Glutamatergic neuron (in vitro differentiated cells): ENCODE measurements at regions not wholly inside any gene's neighbourhood (a gene's known extent, or its start where the extent isn't known, plus 50 kb on each side); places are given as distances from the start of the nearest gene placed in this dataset.

Experiments used
- DNase-seq: peaks from one replicate; pipeline ENCODE4 v3.0.0; 2022
- H3K27ac Mint-ChIP-seq: one replicate; pipeline ENCODE4 v1.8.0; 2020; ENCODE audit warnings: mild to moderate bottlenecking, mixed read lengths, inconsistent platforms; ENCODE audit not compliant: unreplicated experiment
- H3K27me3 Mint-ChIP-seq: one replicate; pipeline ENCODE4 v1.8.0; 2020; ENCODE audit warnings: mild to moderate bottlenecking, moderate library complexity, mixed read lengths, inconsistent platforms; ENCODE audit not compliant: unreplicated experiment
- H3K36me3 Mint-ChIP-seq: one replicate; pipeline ENCODE4 v1.8.0; 2020; ENCODE audit warnings: mild to moderate bottlenecking, mixed read lengths, inconsistent platforms; ENCODE audit not compliant: unreplicated experiment
- H3K4me1 Mint-ChIP-seq: one replicate; pipeline ENCODE4 v1.8.0; 2020; ENCODE audit warnings: mild to moderate bottlenecking, low read depth, mixed read lengths, inconsistent platforms; ENCODE audit not compliant: unreplicated experiment
- H3K4me3 Mint-ChIP-seq: one replicate; pipeline ENCODE4 v1.8.0; 2020; ENCODE audit warnings: mild to moderate bottlenecking, mixed read lengths, inconsistent platforms; ENCODE audit not compliant: unreplicated experiment
- H3K9me3 Mint-ChIP-seq: one replicate; pipeline ENCODE4 v1.8.0; 2020; ENCODE audit warnings: mild to moderate bottlenecking, moderate library complexity, mixed read lengths, inconsistent platforms; ENCODE audit not compliant: unreplicated experiment
- TF ChIP-seq, protein P1 (sequence below): fragments of 200-600 bp; sonication (generic); IDR thresholded peaks from one replicate; pipeline ENCODE4 v1.5.0; 2021; ENCODE audit not compliant: partially characterized antibody, unreplicated experiment

- Mint-ChIP-seq H3K9me3 (no peaks in the 10 kb centered on the region), H3K27me3 (peaks cover 3% of the 10 kb centered on the region), H3K36me3 (peaks cover 4% of the 10 kb centered on the region), H3K27ac (no peak overlapping the region), H3K4me3 (no peak overlapping the region), H3K4me1 (peaks cover 2% of the 10 kb centered on the region)
- no peak for DNase-seq
- TF ChIP-seq, protein P1, sequence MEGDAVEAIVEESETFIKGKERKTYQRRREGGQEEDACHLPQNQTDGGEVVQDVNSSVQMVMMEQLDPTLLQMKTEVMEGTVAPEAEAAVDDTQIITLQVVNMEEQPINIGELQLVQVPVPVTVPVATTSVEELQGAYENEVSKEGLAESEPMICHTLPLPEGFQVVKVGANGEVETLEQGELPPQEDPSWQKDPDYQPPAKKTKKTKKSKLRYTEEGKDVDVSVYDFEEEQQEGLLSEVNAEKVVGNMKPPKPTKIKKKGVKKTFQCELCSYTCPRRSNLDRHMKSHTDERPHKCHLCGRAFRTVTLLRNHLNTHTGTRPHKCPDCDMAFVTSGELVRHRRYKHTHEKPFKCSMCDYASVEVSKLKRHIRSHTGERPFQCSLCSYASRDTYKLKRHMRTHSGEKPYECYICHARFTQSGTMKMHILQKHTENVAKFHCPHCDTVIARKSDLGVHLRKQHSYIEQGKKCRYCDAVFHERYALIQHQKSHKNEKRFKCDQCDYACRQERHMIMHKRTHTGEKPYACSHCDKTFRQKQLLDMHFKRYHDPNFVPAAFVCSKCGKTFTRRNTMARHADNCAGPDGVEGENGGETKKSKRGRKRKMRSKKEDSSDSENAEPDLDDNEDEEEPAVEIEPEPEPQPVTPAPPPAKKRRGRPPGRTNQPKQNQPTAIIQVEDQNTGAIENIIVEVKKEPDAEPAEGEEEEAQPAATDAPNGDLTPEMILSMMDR, result no peak
Observed at GRCh38 chr5:73256862-73257261, 83.9 kb downstream of the TMEM174 start.

DNA sequence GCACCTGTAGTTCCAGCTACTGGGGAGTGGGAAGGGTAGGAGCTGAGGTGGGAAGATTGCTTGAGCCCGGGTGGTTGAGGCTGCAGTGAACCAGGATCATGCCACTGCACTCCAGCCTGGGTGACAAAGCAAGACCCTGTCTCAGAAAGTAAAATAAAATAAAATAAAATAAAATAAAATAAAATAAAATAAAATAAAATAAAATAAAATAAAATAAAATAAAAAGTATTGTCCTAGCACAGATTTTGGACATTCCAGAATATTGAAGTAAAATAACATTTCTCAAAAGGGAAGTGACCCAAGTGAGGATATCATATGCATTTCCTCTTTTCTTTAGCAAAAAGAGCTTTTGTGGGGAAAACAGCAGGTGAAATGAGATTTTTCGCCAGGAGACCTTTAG, 83.5 kb downstream of the TMEM174 start:
- Mint-ChIP-seq H3K4me3 (no peak overlapping the region), H3K27ac (no peak overlapping the region), H3K9me3 (no peaks in the 10 kb centered on the region), H3K4me1 (peaks cover 2% of the 10 kb centered on the region), H3K36me3 (peaks cover 4% of the 10 kb centered on the region), H3K27me3 (peaks cover 3% of the 10 kb centered on the region)
- TF ChIP-seq, protein P1, result no peak
- no peak for DNase-seq

- Mint-ChIP-seq H3K27me3 (peaks cover 3% of the 10 kb centered on the region), H3K36me3 (peaks cover 4% of the 10 kb centered on the region), H3K4me3 (no peak overlapping the region), H3K9me3 (no peaks in the 10 kb centered on the region), H3K4me1 (peaks cover 2% of the 10 kb centered on the region), H3K27ac (no peak overlapping the region)
- DNase-seq, result no peak
- TF ChIP-seq, protein P1, result no peak
Observed at GRCh38 chr5:73256012-73256411, 83.0 kb downstream of the TMEM174 start.

DNA sequence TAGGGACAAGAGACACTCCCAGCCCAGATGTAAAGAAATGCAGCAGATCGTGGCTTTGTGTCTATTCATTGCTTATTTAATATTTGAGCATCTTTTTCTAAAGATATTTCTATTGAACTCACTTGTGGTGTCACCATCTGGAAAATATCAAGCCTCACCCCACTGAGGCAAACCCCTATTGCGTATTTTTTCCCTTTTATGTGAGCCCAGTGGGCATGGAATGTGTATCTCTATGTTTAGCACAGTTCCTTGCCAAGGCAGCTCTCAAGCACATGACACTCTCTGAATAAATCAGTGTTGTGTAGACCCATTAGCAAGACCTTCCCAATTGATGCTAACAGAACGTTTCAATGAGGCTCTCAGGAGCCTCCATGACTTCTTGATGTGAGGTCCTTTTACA, 81.6 kb downstream of the TMEM174 start:
- Mint-ChIP-seq H3K36me3 (peaks cover 3% of the 10 kb centered on the region), H3K27me3 (peaks cover 4% of the 10 kb centered on the region), H3K4me1 (peaks cover 2% of the 10 kb centered on the region), H3K9me3 (no peaks in the 10 kb centered on the region), H3K27ac (no peak overlapping the region), H3K4me3 (no peak overlapping the region)
- no peak for DNase-seq
- TF ChIP-seq, protein P1, result no peak

DNA sequence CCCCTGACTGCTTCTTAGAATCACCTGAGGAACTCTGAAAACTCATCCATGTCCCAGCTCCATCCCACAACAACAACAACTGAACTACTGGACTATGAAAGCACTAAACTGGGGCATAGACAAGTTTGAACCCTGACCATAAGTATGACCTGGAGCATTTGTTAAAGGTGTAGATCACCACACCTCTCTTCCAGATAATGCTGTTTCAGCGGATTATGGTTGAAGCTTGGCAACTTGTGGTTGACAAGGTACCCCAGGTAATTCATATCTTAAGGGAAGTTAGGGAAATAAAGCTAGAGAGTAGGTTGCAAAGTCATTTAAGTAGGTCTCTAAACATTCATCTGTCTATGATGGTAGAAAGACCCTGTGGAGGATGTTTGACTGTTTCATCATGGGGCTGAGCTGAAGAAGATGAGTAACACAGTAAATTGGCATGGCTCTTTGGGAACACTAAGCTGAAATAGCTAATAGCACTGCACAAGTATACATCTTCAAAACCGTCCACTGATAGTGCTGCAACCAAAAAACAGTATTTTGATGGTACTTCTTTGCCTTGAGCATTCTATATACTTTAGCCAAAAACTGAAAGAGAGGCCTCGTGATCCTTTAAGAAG, 80.2 kb downstream of the TMEM174 start:
- no peaks in the 10 kb centered on the region for H3K36me3 Mint-ChIP-seq
- H3K27me3 Mint-ChIP-seq, result peaks cover 2% of the 10 kb centered on the region
- DNase-seq, result no peak
- no peak overlapping the region for H3K27ac Mint-ChIP-seq
- no peak overlapping the region for H3K4me3 Mint-ChIP-seq
- no peaks in the 10 kb centered on the region for H3K4me1 Mint-ChIP-seq
- H3K9me3 Mint-ChIP-seq, result peaks cover 2% of the 10 kb centered on the region
- TF ChIP-seq, protein P1, result no peak
